ENCODE measurements at regions not wholly inside any gene's neighbourhood (a gene's known extent, or its start where the extent isn't known, plus 50 kb on each side); places are given as distances from the start of the nearest gene placed in this dataset.
A peak's percentile ranks its signal among the peaks of the same experiment; 100 is the strongest.
"Not testable (repeated sequence)": the region's sequence is repeated elsewhere in the genome, so short reads cannot be mapped to it uniquely, and the experiment has no call there.

DNA sequence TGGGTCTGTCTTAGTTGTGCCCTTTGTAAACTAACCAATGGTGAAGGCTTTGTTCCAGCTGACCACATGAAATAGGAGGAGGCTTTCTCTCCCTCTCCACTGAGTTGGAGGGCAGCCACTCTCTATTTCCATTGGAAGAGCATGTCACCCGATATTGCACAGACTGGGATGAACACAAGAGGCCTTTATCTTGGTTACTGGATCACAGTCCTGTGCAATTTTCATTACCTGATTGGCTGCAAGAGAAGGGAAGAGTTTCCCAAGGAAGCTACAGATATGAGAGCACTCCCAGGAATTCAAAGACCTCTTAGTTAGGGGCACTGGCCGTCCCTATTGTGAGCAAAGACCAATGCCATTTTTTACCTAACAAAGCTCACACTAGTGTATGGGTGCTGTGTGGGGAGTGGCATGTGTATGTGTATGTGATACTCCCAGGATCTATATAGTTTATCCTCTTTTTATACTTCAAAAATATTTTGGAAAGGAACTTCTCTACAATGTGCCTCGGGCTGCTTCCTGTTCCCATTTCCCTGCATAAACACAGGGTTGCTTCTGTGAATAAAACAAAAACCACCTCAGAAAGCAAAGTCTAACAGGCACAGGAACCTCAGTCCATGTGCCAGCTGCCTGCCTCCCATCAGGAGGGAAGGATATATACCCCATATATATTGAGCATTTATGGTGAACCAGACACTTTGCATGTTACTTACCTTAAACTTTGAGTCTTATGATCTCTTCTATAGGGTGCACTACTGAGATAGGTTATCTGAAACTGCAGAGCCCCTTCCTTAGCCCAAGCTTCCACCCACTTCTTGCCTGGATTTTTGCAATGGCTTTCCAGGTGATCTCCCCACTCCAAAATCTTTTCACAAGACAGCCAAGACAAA lies 126.5 kb downstream of the RASSF10 start:
- DNase-seq: peak in 35 of 51 donors; percentile 3 to 85 (median 53)

DNA sequence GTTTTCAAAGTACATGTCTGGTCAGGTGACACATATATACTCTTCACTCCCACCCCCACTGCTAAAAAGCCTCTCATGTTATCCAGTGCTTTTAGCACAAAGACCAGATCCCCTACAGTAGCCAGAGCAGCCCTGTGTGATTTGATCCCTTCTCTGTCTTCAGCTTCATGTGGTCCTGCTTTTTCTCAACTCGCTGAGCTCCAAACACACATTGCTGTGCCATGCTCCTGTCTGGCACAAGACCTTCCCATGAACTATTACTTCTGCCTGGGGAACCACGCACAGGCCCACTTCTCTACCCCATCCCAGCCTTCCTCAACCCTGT lies 127.1 kb downstream of the RASSF10 start:
- DNase-seq: no peak

DNA sequence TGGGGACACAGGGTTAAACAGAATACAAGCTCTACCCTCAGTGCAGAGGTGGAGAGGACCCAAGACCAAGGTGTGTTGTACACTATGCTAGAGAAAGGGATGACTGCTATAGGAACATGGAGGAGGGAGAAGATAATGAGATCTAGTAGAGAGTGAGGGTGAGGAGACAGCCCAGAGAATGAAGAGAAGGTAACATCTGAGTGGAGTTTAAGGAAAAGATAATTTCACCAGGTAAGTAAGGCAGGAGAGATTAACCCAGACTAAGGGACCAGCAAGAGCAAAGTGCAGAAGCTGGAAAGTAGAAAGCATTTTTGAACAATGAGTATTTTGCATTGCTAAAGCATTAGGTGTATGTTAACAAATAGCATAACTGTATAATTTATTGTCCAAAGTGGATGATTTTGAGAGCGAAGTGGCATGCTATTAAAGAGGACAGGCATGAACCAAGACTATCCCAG lies 128.8 kb downstream of the RASSF10 start:
- DNase-seq: no peak

DNA sequence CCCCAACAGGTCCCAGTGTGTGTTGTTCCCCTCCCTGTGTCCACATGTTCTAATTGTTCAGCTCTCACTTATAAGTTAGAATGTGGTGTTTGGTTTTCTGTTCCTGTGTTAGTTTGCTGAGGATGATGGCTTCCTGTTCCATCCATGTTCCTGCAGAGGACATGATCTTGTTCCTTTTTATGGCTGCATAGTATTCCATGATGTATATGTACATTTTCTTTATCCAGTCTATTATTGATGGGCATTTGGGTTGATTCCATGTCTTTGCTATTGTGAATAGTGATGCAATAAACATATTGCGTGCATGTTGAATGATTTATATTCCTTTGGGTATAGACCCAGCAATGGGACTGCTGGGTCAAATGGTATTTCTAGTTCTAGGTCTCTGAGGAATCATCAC lies 130.0 kb downstream of the RASSF10 start:
- DNase-seq: not testable (repeated sequence)

DNA sequence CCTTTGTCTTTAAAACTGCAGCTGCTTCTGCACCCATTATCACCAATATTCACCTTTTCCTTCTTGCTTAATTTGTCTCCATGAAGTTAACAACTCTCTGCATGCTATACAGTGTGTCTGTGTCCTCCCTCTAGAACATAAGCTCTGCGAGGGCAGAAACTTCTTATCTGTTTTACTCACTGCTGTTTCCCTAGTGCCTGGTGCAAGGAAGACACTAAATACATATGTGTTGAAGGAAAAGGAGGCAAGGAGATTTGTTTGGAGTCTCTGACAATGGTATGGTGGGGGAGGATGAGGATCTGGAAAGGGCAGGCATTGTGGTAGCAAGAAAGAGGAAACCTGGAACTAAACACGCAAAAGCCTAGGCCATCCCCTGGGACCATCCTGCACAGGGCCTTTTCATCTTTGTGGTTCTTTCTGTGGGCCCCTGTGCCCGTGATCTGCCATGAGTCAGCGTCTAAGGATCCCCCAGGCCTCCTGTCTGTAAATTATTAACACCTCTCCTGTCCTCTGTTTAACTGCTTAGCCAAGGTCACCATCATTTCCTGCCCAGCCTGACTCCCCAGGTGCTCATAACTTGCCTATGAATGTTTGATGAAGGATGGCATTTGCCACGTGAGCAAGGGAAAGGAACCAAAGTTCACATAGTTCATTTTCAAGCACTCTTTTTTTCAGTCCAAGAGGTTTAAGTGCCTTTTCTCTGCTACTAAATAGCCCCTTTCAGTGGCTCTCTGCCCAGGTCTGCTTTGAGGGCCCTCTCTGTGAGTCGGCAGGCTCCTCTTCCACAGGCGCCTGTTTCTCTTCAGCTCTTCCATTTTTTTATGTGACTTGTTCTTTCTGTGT lies 131.1 kb downstream of the RASSF10 start:
- DNase-seq: peak in 14 of 51 donors; percentile 1 to 23 (median 11)

DNA sequence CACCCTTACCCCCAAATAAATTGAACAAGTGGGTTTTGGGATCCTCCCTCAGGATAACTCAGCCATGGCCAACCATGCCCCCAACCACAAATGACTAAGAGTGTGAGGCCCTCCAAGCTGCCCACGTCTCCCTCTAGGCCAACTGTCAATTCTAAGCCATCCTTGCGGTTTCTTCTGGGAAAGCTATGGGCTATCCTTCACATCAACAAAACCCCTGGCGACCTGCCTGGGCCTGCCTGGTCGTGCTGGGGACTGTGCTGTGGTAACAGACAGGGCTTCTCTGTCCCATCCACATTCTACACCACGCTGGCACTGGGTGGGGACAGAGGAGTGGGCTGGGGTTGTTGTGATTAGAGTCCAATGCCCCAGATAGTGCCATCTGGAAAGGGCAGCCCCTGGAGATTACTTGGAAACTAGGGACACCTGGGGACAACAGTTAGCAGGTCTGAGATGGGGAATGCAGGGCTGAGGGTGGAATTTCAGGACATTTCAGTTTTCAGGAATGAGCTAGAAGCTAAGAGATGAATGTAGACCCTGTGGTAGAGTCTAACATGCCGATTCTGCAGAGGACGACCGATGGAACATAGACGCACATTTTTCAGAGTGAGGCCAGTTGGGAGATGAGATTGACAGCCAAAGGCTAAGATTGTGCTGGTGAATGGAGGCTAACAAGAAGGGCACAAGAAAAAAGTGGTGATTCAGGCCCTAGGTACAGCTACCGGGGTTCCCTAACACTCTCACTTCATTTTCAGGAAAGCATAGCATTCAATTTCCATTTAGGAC lies 131.9 kb downstream of the RASSF10 start:
- DNase-seq: peak in 11 of 51 donors; percentile 1 to 40 (median 13)

DNA sequence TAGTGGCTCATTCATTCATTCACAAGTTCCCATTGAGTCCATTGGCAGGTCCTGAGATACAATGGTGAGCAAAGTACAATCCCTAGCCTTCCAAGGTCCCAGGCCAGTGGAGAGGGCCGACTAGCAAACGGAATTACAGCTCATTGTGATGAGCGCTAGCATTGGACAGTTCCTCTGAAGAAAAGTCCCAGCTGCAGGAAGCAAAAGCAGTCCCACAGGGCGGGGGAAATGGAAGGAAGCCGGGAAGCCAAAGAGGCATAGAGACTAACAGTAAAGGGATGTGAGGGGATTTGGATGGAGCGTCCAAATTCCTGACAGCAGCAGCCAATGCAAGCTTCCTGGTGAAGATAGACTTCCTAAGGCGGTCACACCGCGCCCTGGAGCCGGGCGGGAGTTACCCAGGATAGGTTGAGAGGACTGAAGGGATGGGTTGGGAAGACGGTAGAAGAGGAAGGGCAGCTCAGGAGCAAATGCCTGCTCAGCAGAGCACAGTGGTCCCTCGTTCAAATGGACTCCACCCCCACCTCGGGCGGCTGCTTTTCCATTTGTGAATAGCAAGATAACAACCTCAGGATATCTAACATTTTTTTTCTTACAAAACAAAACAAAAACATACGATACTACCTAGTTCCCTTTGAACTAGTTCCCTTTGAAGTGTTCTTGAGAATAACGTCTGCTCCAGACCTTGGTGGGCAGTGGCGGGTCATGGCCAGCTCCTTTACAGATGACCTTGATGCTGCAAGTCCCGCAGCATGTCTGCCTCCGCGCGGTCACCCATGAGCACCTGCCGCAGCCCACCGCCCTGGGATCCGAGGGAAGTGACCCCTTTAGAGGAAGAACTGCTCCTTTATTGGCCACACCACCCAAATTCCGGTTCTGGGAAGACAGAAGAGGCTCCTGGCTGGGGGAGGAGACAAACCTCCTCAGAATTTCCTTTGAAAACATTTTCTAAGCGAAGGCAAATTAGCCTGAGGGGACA lies 132.9 kb downstream of the RASSF10 start:
- no peak for DNase-seq

DNA sequence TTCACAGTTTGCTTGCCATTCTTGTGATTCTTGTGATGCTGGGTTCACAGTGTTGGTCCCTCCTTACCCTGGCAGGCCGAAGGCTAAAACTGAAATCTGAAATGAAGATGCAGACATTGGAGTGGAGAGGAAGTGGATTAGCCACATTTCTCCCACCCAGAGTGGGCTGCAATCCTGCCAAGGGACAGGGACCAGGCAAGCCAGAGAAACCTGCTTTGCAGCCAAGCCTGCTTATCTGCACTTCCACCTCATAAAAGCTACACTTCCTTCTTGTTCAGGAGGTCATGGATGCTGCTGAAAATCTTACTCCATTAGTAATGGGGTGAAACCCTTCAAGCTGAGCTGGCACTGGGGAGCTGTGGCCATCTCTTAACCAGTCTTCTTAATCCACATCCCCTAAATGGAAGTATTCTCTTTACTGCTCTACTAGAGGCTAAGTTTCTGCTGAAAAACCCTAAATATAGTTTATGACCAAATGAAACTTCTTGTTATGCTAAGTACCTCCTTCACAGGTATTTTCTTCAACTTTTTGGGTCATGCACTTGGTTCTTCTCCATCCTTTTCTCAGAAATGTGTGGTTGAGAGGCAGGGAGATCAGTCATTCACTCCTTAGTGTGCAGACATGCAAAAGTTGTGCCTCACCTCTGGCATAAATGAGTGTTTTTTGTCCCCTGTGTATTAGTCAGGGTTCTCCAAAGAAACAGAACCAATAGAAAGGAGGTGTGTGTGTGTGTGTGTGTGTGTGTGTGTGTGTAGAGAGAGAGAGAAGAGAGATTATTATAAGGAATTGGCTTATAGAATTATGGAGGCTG lies 133.9 kb upstream of the BMAL1 start:
- DNase-seq: no peak

DNA sequence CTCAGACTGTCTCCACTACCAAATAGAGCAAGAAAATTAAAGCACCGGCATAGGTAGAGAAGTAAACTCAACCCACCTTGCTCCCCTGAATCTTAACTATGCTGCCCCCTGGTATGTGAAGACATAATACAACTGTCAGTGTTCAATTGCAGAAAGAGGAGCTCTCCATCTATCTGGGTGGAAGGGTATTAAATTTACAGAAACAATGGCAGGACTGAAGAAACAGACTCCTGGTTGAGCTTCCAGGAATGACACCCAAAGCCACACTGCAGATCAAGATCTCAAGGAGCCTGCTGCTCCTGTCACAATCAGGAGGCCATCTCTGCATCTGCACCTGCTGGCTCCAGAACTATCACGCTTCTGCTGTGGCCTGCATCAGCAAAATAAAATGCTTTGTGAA lies 132.1 kb upstream of the BMAL1 start:
- DNase-seq: no peak

DNA sequence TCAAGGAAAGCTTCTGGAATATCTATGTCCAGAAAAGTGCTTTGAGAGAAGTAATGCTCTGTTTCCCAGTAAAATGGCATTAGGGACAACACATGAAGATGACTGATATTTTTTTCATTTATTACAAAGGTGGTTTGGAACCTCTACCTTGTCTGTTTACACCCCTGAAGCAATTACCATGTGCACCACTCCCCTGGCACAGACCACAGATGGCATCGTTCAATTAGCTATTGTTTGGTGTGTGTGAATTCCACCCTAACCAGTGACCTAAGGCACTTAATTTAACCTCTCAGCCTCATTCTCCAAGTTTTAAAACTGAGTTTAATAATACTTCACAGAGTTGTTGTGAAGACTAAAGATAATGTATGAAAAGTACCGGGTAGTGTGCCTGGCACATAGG lies 127.6 kb upstream of the BMAL1 start:
- DNase-seq: no peak

DNA sequence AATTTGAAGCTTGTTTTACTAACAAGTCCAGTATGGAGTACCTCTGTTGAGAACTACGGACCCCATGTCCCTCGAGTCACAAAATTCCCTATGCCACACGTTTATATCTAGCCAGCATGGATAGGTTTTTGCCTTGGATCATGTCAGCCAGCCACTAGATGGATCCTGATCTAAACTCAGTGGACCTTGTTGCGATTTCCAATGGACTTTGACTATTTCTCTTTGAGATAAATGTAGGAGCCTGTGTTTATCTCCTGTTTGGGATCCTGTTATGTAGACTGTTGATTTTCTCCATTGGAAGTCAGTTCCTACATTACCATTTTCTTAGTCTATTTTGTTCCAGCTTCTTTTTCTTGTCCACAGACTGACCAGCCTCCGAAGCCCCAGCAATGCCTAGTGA lies 127.1 kb upstream of the BMAL1 start:
- no peak for DNase-seq

DNA sequence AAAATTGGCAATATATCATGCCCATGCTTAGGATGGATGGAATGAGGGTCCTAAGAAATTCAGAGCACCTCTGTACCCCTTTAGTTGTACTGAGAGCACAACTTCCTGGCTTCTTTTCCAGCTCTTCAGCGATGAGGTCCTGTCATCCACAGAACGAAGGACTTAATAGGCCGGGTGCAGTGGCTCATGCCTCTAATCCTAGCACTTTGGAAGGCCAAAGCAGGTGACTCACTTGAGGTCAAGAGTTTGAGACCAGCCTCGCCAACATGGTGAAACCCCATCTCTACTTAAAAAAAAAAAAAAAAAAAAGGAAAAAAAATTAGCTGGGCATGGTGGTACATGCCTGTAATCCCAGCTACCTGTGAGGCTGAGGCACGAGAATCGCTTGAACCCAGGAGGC lies 125.3 kb upstream of the BMAL1 start:
- DNase-seq: no peak

DNA sequence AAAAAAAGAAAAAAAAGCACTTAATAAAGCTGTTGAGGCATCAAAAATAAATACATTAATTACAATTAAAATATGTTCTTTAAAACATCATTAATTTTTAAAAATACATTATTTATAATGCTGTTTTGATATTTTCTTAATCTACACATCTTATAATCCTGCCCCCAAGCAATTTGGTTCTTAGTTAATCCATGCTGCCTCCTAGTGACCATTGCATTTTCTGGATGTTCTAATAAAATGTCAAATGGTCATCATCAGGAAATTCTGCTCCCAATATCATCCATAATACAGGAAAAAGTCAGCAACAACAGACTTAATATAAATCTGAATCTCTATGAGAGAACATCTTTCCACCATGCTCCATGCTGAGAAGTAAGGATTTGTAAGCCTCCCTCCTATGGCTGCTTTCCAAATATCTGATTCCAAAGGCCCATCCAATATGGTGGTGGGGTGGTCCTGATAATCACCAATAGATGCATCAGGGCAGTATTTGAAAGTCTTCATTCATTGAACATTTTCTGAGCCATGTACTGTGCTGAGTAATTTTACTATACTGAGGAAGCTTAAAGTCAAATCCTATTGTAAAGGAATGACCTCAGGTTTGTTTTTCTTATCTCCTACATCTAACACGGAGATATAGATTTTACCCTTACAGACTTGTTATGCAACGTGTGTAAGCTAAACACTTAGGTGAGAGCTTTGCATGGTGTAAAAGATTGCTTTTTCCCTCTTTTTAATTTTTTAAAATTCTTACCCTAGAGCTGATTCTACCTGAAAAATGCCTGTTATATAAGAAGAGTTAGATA lies 124.7 kb upstream of the BMAL1 start:
- peak in 1 of 51 donors; percentile 14 for DNase-seq

DNA sequence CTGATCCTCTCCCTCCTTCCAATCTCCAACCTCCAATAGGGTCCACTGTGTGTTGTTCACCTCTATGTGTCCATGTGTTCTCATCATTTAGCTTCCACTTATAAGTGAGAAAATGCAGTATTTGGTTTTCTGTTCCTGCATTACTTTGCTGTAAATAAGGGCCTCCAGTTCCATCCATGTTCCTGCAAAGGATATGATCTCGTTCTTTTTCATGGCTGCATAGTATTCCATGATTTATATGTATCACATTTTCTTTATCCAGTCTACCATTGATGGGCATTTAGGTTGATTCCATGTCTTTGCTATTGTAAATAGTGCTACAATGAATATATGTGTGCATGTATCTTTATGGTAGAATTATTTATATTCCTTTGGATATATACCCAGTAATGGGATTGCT lies 123.2 kb upstream of the BMAL1 start:
- DNase-seq: not testable (repeated sequence)

DNA sequence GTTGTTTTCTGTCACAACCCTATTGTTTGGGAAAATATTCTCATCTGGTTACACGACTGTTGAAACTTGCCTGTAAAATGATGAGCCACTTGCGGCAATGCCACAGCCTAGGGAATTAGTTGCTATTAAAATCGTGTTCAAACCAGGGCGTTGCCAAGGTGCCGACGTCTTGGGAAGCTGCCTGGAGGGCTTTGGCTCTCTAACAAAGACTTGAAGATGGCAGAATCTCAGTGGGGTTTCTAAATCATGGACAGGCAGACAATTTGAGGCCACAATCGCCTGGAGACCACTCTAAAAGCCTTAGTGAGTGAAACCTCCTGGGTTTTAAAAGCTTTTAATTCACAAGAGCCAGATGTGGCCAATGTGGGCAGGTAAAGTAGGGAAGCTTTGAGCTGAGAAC lies 117.2 kb upstream of the BMAL1 start:
- peak in 18 of 51 donors; percentile 3 to 49 (median 26) for DNase-seq

DNA sequence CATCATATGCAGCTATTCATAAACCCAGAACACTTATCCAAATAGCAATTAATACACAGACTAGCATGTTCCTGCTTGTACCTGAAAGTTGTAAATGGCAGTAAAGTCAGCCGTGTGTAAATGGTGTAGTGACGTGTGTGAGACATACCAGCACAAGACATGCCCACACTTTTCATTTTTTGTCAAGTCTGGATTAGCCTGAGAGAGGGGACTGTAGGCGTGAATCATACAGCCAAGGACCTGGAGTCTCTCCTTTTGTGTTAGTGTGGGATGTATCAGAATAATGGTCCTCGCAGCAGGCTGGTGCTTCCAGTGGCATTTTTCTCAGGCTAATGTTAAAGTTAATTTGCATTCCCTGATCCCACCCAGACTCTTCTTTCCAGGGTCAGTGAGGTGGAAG lies 116.8 kb upstream of the BMAL1 start:
- no peak for DNase-seq

DNA sequence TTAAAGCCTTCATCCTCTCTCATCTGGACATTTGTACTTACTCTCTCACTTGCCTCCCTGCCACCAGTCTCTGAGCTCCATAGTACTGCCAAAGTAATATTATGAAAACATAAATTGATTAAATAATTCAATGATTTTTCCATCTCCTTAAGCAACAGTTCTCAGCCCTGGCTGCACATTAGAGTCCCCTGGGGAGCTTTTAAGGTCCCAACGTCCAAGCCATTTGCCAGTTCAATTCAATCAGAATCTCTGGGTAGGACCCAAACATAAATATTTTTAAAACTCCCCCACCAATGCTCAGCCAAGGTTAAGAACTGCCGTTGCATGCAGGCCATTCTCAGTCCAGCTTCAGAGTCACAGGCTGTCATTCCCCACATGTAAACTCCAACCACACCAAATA lies 114.4 kb upstream of the BMAL1 start:
- no peak for DNase-seq

DNA sequence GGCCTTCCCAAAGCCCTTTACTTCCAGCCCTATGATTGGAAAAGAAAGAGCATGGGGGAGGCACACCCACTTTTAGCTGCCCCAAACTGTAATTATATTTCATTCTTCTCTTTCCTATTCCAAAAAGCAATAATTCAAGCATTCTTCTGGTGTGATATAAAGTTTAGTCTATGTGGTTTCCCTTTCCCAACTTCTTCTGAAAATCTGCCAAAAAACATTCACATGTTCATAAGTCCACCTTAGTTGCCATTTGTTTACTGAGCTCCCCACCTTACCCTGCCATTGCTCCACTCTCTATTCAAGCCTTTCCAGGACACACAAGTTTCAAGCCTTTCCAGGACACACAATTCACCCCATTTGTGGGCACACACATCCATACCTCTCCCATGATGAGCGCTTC lies 111.6 kb upstream of the BMAL1 start:
- DNase-seq: no peak

DNA sequence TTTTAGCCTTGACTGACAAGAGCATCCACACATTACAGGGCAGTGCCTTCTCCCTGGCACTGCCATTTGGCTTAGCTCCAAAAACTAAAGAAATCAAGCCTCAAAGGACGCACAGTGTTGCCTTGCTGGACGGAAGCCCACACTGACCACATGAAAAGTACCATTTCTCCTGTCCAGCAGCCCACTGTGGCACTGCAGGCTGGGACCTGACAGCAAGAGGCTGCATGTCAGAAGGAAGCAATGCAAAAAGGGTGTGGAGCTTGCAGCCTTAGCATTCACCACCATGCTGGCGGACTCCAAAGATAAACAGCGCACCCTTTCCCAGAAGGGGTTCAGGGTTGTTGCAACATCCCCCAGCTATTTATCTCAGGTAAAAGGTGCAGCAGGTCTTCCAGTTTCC lies 109.3 kb upstream of the BMAL1 start:
- DNase-seq: peak in 11 of 51 donors; percentile 2 to 19 (median 9)

Measured in hypothalamus (tissue), 51 donors.